Sigmoid colon (tissue), 4 donors: ENCODE measurements at regions not wholly inside any gene's neighbourhood (a gene's known extent, or its start where the extent isn't known, plus 50 kb on each side); places are given as distances from the start of the nearest gene placed in this dataset.

ENCODE experiments used
- EP300 ChIP-seq, 4 donors: sonication (generic); formaldehyde crosslinking; IDR thresholded peaks; one replicate each; pipeline ENCODE4 v1.6.1; 2017; ENCODE audit warnings: antibody characterized with exemption in 4 of 4
- POLR2AphosphoS5 ChIP-seq, 4 donors: sonication (generic); formaldehyde crosslinking; IDR thresholded peaks; one replicate each; pipeline ENCODE4 v1.6.1; 2017; ENCODE audit warnings: antibody characterized with exemption in 4 of 4
- TF ChIP-seq, protein P1 (sequence below), 4 experiments: fragments of 450-650 bp in 3 of 4; fragments of 200-600 bp in 1 of 4; IDR thresholded peaks; one replicate each; pipeline ENCODE4 v1.5.1; 2016 to 2019; ENCODE audit warnings: antibody characterized with exemption in 4 of 4, mild to moderate bottlenecking in 3 of 4, moderate library complexity in 2 of 4

DNA sequence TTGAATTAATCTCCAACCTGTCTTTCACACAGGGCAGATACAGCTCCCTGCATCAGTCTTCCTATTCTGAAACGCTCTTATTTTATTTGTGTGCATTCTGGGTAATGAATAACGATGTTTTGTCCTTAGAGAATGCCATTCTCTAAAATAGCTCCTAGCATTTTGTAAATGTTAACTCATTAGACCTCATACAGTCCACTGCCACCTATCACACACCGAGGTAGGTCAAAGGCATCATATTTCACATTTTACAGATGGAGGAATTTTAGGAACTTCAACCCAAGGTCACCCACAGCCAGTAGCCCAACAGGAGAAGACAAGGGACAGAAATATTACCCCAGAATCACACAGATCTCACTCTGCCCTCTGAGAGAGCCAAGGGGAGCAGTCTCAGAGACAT is 455.4 kb upstream of the GYPC start:
- TF ChIP-seq EP300 (IDR thresholded peaks at IDR 0.05) (no peak), POLR2AphosphoS5 (IDR thresholded peaks at IDR 0.05) (no peak)
- TF ChIP-seq, protein P1, sequence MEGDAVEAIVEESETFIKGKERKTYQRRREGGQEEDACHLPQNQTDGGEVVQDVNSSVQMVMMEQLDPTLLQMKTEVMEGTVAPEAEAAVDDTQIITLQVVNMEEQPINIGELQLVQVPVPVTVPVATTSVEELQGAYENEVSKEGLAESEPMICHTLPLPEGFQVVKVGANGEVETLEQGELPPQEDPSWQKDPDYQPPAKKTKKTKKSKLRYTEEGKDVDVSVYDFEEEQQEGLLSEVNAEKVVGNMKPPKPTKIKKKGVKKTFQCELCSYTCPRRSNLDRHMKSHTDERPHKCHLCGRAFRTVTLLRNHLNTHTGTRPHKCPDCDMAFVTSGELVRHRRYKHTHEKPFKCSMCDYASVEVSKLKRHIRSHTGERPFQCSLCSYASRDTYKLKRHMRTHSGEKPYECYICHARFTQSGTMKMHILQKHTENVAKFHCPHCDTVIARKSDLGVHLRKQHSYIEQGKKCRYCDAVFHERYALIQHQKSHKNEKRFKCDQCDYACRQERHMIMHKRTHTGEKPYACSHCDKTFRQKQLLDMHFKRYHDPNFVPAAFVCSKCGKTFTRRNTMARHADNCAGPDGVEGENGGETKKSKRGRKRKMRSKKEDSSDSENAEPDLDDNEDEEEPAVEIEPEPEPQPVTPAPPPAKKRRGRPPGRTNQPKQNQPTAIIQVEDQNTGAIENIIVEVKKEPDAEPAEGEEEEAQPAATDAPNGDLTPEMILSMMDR (IDR thresholded peaks at IDR 0.05): no peak
